OCI-LY1 (cell line): ENCODE measurements at regions not wholly inside any gene's neighbourhood (a gene's known extent, or its start where the extent isn't known, plus 50 kb on each side); places are given as distances from the start of the nearest gene placed in this dataset.

Experiments used
- EZH2 ChIP-seq: fragments of 200-600 bp; sonication (generic), shearing (Covaris generic); IDR thresholded peaks from 2 replicates; pipeline ENCODE4 v1.8.0; 2017; ENCODE audit warnings: borderline replicate concordance, mixed run types, mild to moderate bottlenecking, antibody characterized with exemption, low read length, moderate library complexity, mixed read lengths
- TF ChIP-seq, protein P1 (sequence below): fragments of 200-600 bp; sonication (generic), shearing (Covaris generic); IDR thresholded peaks from 2 replicates; pipeline ENCODE4 v1.5.1; 2017; ENCODE audit warnings: mild to moderate bottlenecking, antibody characterized with exemption, low read length, moderate library complexity, mixed read lengths

DNA sequence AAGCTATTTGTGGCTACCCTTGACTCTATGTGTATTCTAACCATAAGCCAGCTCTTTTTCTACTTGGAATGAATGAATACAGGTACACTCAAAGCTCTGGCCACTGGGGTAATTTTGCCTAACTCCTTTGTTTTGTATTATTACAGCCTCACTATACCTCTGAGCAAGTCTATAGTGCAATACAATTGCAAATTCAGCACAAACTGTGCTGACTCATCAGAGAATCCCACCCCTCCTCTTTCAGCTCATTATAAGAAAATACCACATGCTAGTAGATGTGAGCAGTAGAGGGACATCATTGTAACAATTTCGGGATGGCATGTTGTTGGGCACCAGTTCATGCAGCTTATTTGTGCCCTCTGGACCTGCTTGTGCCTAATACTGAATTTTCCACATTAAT, 1382.2 kb downstream of the SLITRK5 start:
- TF ChIP-seq, protein P1, sequence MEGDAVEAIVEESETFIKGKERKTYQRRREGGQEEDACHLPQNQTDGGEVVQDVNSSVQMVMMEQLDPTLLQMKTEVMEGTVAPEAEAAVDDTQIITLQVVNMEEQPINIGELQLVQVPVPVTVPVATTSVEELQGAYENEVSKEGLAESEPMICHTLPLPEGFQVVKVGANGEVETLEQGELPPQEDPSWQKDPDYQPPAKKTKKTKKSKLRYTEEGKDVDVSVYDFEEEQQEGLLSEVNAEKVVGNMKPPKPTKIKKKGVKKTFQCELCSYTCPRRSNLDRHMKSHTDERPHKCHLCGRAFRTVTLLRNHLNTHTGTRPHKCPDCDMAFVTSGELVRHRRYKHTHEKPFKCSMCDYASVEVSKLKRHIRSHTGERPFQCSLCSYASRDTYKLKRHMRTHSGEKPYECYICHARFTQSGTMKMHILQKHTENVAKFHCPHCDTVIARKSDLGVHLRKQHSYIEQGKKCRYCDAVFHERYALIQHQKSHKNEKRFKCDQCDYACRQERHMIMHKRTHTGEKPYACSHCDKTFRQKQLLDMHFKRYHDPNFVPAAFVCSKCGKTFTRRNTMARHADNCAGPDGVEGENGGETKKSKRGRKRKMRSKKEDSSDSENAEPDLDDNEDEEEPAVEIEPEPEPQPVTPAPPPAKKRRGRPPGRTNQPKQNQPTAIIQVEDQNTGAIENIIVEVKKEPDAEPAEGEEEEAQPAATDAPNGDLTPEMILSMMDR: no peak
- no peak for TF ChIP-seq EZH2
